ENCODE measurements at regions not wholly inside any gene's neighbourhood (a gene's known extent, or its start where the extent isn't known, plus 50 kb on each side); places are given as distances from the start of the nearest gene placed in this dataset.

GRCh38 chr10:78313048-78313381, 279.4 kb downstream of the RPS24 start:
- DNase-seq (ENCODE audit: low read depth): no peak
- no peak for TF ChIP-seq CTCF (IDR thresholded peaks at IDR 0.05; ENCODE audit: insufficient read depth, low read length, poor library complexity, severe bottlenecking)
- Histone ChIP-seq H3K36me3 (ENCODE audit: control insufficient read depth, insufficient read depth, low read length) (no peaks in the 10 kb centered on the region), H3K27me3 (ENCODE audit: control insufficient read depth, insufficient read depth, low read length) (peaks cover 2% of the 10 kb centered on the region), H3K4me3 (ENCODE audit: low read depth, low read length) (no peak overlapping the region)

- no peak overlapping the region for H3K4me3 ChIP-seq (ENCODE audit: low read depth, low read length)
- no peak for DNase-seq (ENCODE audit: low read depth)
- no peak for TF ChIP-seq CTCF (IDR thresholded peaks at IDR 0.05; ENCODE audit: insufficient read depth, low read length, poor library complexity, severe bottlenecking)
- peaks cover 2% of the 10 kb centered on the region for H3K27me3 ChIP-seq (ENCODE audit: control insufficient read depth, insufficient read depth, low read length)
- no peaks in the 10 kb centered on the region for H3K36me3 ChIP-seq (ENCODE audit: control insufficient read depth, insufficient read depth, low read length)
Observed at GRCh38 chr10:78313636-78314035, 280.0 kb downstream of the RPS24 start.

- Histone ChIP-seq H3K4me3 (ENCODE audit: low read depth, low read length) (no peak overlapping the region), H3K36me3 (ENCODE audit: control insufficient read depth, insufficient read depth, low read length) (no peaks in the 10 kb centered on the region), H3K27me3 (ENCODE audit: control insufficient read depth, insufficient read depth, low read length) (no peaks in the 10 kb centered on the region)
- no peak for DNase-seq (ENCODE audit: low read depth)
- TF ChIP-seq CTCF (IDR thresholded peaks at IDR 0.05; ENCODE audit: insufficient read depth, low read length, poor library complexity, severe bottlenecking): no peak
Observed at GRCh38 chr10:78314651-78315050, 281.0 kb downstream of the RPS24 start.

- no peak for TF ChIP-seq CTCF (IDR thresholded peaks at IDR 0.05; ENCODE audit: insufficient read depth, low read length, poor library complexity, severe bottlenecking)
- no peak for DNase-seq (ENCODE audit: low read depth)
- Histone ChIP-seq H3K27me3 (ENCODE audit: control insufficient read depth, insufficient read depth, low read length) (no peaks in the 10 kb centered on the region), H3K4me3 (ENCODE audit: low read depth, low read length) (no peak overlapping the region), H3K36me3 (ENCODE audit: control insufficient read depth, insufficient read depth, low read length) (no peaks in the 10 kb centered on the region)
Observed at GRCh38 chr10:78316451-78316931, 282.8 kb downstream of the RPS24 start.

GRCh38 chr10:78318305-78318704, 284.6 kb downstream of the RPS24 start:
- no peaks in the 10 kb centered on the region for H3K27me3 ChIP-seq (ENCODE audit: control insufficient read depth, insufficient read depth, low read length)
- no peak for TF ChIP-seq CTCF (IDR thresholded peaks at IDR 0.05; ENCODE audit: insufficient read depth, low read length, poor library complexity, severe bottlenecking)
- no peak for DNase-seq (ENCODE audit: low read depth)
- no peaks in the 10 kb centered on the region for H3K36me3 ChIP-seq (ENCODE audit: control insufficient read depth, insufficient read depth, low read length)
- H3K4me3 ChIP-seq (ENCODE audit: low read depth, low read length): no peak overlapping the region

GRCh38 chr10:78319371-78319770, 285.7 kb downstream of the RPS24 start:
- no peak for TF ChIP-seq CTCF (IDR thresholded peaks at IDR 0.05; ENCODE audit: insufficient read depth, low read length, poor library complexity, severe bottlenecking)
- Histone ChIP-seq H3K4me3 (ENCODE audit: low read depth, low read length) (no peak overlapping the region), H3K27me3 (ENCODE audit: control insufficient read depth, insufficient read depth, low read length) (no peaks in the 10 kb centered on the region), H3K36me3 (ENCODE audit: control insufficient read depth, insufficient read depth, low read length) (no peaks in the 10 kb centered on the region)
- no peak for DNase-seq (ENCODE audit: low read depth)
